ENCODE measurements at regions not wholly inside any gene's neighbourhood (a gene's known extent, or its start where the extent isn't known, plus 50 kb on each side); places are given as distances from the start of the nearest gene placed in this dataset.

DNA sequence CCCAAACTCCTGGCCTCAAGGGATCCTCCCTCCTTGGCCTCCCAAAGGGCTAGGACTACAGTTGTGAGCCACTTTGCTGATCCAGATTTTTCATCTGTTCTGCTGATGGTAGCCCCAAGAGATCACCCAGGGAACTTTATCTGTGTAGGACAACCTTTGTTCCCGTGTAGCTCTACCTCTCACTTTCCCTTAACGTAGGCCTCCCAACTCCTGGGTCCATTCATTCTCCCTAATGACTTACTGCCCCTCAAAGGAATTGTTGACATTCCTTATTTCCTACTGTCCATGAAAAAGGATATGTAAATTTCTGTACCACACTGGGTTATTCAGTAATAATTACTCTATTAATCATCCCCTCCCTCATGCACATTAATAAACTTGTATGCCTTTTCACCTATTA lies 51.0 kb upstream of the PHF24 start:
- peaks cover 73% of the 10 kb centered on the region for H3K27me3 ChIP-seq (ENCODE audit: insufficient read depth, low read length)

DNA sequence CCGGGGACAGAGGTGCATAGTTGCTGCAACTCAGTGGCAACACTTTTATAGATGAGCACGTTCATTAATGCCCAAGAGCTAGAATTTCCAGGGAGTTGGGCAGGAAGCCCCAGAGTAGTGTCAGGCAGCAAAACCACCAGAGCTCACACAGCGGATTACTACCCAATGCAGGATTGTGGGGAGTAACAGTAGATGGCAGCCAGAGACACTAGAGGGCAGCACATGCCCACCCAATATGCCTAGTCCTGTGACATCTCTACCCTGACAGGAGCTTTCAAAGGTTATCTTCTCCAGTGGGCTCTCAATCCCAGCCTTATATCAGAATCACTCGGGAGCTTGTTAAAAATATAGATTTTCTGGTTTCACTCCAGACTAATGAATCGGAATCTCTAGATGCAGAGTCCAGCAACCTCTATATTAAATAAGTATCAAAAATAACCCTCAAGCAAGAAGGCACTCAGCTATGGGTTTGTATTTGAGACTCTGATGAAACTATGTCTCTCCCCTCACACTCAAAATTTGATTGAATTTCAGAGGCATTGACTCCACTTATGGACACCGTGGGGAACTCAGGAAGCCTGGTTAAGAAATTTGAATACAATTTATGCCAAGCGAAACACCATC lies 58.4 kb upstream of the PHF24 start:
- Histone ChIP-seq H3K27ac (ENCODE audit: low read depth, low read length) (no peak overlapping the region), H3K27me3 (ENCODE audit: insufficient read depth, low read length) (peaks cover 51% of the 10 kb centered on the region)

More for the DNA sequence above, 51.0 kb upstream of the PHF24 start:
- Histone ChIP-seq H3K36me3 (ENCODE audit: insufficient read depth, low read length) (no peaks in the 10 kb centered on the region), H2AFZ (ENCODE audit: low read length, unreplicated experiment) (no peak overlapping the region), H3K27ac (ENCODE audit: low read depth, low read length) (no peak overlapping the region), H3K79me2 (ENCODE audit: control insufficient read depth, insufficient read depth, low read length, unreplicated experiment) (no peaks in the 10 kb centered on the region), H3K4me3 (ENCODE audit: low read depth, low read length) (no peak overlapping the region), H3K4me1 (ENCODE audit: control insufficient read depth, insufficient read depth, low read length, unreplicated experiment) (no peaks in the 10 kb centered on the region)

DNA sequence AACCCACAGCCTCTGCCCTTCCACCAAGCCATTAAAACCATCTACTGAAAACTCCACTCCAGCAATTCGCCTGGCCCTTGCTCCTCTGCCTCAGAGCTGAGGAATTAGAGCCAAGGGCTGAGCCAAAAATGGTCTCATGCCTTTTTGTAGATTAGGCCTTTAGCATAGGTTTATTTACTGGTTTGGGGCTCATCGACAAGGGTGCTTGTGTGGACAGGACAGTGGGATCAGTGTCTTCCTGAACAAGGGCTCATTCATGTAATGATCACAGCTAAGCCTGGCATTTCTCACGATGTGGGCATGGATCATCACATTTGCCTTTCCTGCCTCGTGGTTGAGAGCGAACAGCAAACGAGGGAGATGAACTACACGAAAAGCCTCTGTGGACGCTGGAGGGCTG lies 59.2 kb upstream of the PHF24 start:
- no peaks in the 10 kb centered on the region for H3K79me2 ChIP-seq (ENCODE audit: control insufficient read depth, insufficient read depth, low read length, unreplicated experiment)
- H3K4me1 ChIP-seq (ENCODE audit: control insufficient read depth, insufficient read depth, low read length, unreplicated experiment): no peaks in the 10 kb centered on the region
- H3K36me3 ChIP-seq (ENCODE audit: insufficient read depth, low read length): no peaks in the 10 kb centered on the region
- H2AFZ ChIP-seq (ENCODE audit: low read length, unreplicated experiment): no peak overlapping the region
- H3K4me3 ChIP-seq (ENCODE audit: low read depth, low read length): no peak overlapping the region
- H3K27me3 ChIP-seq (ENCODE audit: insufficient read depth, low read length): peaks cover 52% of the 10 kb centered on the region
- H3K27ac ChIP-seq (ENCODE audit: low read depth, low read length): no peak overlapping the region

More for the DNA sequence above, 58.4 kb upstream of the PHF24 start:
- Histone ChIP-seq H3K4me1 (ENCODE audit: control insufficient read depth, insufficient read depth, low read length, unreplicated experiment) (no peaks in the 10 kb centered on the region), H3K36me3 (ENCODE audit: insufficient read depth, low read length) (no peaks in the 10 kb centered on the region), H3K4me3 (ENCODE audit: low read depth, low read length) (no peak overlapping the region), H3K79me2 (ENCODE audit: control insufficient read depth, insufficient read depth, low read length, unreplicated experiment) (no peaks in the 10 kb centered on the region), H2AFZ (ENCODE audit: low read length, unreplicated experiment) (no peak overlapping the region)

DNA sequence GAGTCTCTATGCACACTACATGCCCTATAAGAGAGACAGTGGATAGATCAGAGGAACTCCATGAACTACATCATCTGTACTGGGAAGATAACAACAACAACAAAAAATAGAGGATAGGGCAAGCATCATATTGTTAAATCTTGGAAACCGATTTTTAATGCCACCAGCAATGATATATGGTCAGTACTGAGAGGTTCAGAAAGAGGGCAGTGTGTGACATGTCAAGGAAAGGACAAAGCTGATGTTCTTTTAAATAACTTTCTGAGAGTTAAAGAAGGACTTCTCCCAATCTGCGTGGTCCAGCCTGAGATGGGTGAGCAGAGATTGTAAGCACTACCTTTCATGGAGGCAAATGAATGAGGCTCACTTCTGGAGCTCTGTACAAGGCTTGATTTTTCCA lies 62.0 kb upstream of the PHF24 start:
- Histone ChIP-seq H2AFZ (ENCODE audit: low read length, unreplicated experiment) (no peak overlapping the region), H3K4me3 (ENCODE audit: low read depth, low read length) (no peak overlapping the region), H3K36me3 (ENCODE audit: insufficient read depth, low read length) (no peaks in the 10 kb centered on the region), H3K27me3 (ENCODE audit: insufficient read depth, low read length) (peaks cover 76% of the 10 kb centered on the region), H3K79me2 (ENCODE audit: control insufficient read depth, insufficient read depth, low read length, unreplicated experiment) (no peaks in the 10 kb centered on the region), H3K27ac (ENCODE audit: low read depth, low read length) (no peak overlapping the region), H3K4me1 (ENCODE audit: control insufficient read depth, insufficient read depth, low read length, unreplicated experiment) (no peaks in the 10 kb centered on the region)

DNA sequence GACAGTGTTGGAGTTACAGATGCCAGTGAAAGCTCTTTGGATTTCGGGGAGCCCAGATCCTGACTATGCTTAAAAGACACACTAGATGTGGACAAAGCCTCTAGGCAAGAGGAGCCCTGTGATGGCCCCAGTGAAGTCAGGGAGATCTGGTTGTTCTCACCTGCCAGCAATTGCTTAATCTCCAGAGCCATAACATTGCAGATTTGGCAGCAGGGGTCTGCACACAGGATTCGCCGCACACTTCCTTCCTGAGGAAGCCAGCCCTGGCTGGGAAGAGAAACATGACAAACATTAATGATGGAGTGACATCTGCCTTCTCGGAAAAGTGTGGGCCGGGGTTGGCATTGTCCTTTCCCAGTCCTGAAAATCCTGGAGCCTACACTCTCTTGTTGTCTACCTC lies 65.2 kb upstream of the PHF24 start:
- Histone ChIP-seq H3K79me2 (ENCODE audit: control insufficient read depth, insufficient read depth, low read length, unreplicated experiment) (no peaks in the 10 kb centered on the region), H2AFZ (ENCODE audit: low read length, unreplicated experiment) (no peak overlapping the region), H3K27ac (ENCODE audit: low read depth, low read length) (no peak overlapping the region), H3K4me3 (ENCODE audit: low read depth, low read length) (no peak overlapping the region), H3K27me3 (ENCODE audit: insufficient read depth, low read length) (peaks cover 96% of the 10 kb centered on the region), H3K36me3 (ENCODE audit: insufficient read depth, low read length) (no peaks in the 10 kb centered on the region), H3K4me1 (ENCODE audit: control insufficient read depth, insufficient read depth, low read length, unreplicated experiment) (no peaks in the 10 kb centered on the region)

DNA sequence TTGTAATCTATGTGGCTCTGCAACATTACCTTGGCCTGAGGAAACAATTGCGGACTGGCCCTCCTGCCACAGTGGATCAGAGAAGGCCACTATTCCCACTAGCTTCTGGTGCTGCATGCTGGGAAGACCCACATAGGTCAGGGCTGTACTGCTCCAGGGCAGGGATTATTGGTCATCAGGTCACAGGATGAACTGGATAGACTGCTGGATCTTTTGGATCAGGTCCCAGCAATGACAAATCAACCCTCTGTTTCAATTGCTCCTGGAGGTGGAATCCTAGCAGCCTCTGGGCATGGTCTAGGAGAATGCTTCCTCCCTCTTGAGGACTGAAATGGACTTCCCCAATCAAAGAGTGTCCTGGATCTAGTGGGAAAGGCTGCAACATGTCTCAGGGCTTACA lies 66.7 kb upstream of the PHF24 start:
- H3K27me3 ChIP-seq (ENCODE audit: insufficient read depth, low read length): peaks cover 94% of the 10 kb centered on the region
- no peaks in the 10 kb centered on the region for H3K4me1 ChIP-seq (ENCODE audit: control insufficient read depth, insufficient read depth, low read length, unreplicated experiment)
- no peak overlapping the region for H3K4me3 ChIP-seq (ENCODE audit: low read depth, low read length)
- no peaks in the 10 kb centered on the region for H3K79me2 ChIP-seq (ENCODE audit: control insufficient read depth, insufficient read depth, low read length, unreplicated experiment)
- H3K27ac ChIP-seq (ENCODE audit: low read depth, low read length): no peak overlapping the region
- no peak overlapping the region for H2AFZ ChIP-seq (ENCODE audit: low read length, unreplicated experiment)
- H3K36me3 ChIP-seq (ENCODE audit: insufficient read depth, low read length): no peaks in the 10 kb centered on the region

DNA sequence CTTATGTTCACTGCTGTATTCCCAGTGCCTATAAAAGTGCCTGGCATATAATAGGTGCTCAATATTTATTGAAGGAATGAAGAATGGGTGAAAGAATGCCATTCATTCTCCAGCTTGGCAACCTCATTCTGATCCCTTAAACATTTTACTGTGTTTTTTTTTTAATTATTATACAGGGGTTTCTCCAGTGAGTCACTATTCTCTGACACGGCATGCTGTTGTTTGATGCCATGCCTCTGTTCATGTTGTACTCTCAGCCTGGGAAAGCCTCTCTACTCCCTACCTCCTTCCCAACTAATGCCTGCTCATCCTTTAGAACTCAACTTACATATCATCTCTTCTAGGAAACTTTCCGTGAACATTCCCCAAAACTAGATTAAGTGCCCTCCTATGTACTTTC lies 70.2 kb upstream of the PHF24 start:
- H3K79me2 ChIP-seq (ENCODE audit: control insufficient read depth, insufficient read depth, low read length, unreplicated experiment): no peaks in the 10 kb centered on the region
- H3K4me3 ChIP-seq (ENCODE audit: low read depth, low read length): no peak overlapping the region
- H3K27me3 ChIP-seq (ENCODE audit: insufficient read depth, low read length): peaks cover 83% of the 10 kb centered on the region
- H3K27ac ChIP-seq (ENCODE audit: low read depth, low read length): no peak overlapping the region
- H3K36me3 ChIP-seq (ENCODE audit: insufficient read depth, low read length): no peaks in the 10 kb centered on the region
- no peaks in the 10 kb centered on the region for H3K4me1 ChIP-seq (ENCODE audit: control insufficient read depth, insufficient read depth, low read length, unreplicated experiment)
- H2AFZ ChIP-seq (ENCODE audit: low read length, unreplicated experiment): no peak overlapping the region

DNA sequence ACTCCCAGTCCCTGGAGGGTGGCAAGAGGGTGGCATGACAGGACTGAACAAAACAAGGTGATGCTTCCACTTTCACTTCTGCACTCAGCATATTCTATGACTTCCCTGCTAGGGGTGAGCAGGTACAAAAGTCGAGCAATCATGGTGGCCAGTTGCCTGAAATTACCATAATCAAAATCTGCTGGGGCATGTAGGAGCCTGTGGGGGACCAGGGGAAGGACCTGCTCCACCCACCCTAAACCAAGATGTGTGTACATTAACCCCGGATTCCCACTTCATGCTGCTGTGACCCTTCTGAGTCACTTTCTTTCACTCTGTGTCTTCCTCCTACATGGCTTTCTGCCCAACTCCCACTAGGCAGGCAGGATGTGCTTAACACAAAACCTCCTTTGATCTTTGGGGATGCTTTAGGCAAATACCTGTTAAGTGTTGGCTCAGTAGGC lies 73.3 kb upstream of the PHF24 start:
- Histone ChIP-seq H3K36me3 (ENCODE audit: insufficient read depth, low read length) (no peaks in the 10 kb centered on the region), H3K4me1 (ENCODE audit: control insufficient read depth, insufficient read depth, low read length, unreplicated experiment) (no peaks in the 10 kb centered on the region), H3K4me3 (ENCODE audit: low read depth, low read length) (no peak overlapping the region), H2AFZ (ENCODE audit: low read length, unreplicated experiment) (no peak overlapping the region), H3K79me2 (ENCODE audit: control insufficient read depth, insufficient read depth, low read length, unreplicated experiment) (no peaks in the 10 kb centered on the region), H3K27ac (ENCODE audit: low read depth, low read length) (no peak overlapping the region), H3K27me3 (ENCODE audit: insufficient read depth, low read length) (peaks cover 53% of the 10 kb centered on the region)

DNA sequence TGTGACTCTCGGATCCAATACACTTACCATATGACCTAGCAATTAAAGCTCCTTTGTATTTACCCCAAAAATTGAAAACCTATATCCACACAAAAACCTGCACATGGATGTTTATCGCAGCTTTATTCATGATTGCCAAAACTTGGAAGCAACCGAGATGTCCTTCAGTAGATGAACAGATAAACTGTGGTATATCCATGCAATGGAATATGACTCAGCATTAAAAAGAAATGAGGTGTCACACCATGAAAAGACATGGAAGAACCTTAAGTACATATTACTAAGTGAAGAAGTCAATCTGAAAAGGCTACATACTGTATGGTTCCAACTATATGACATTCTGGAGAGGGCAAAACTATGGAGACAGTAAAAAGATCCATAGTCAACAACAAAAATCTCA lies 82.0 kb upstream of the PHF24 start:
- Histone ChIP-seq H2AFZ (ENCODE audit: low read length, unreplicated experiment) (no peak overlapping the region), H3K4me3 (ENCODE audit: low read depth, low read length) (no peak overlapping the region), H3K27me3 (ENCODE audit: insufficient read depth, low read length) (peaks cover 15% of the 10 kb centered on the region), H3K36me3 (ENCODE audit: insufficient read depth, low read length) (no peaks in the 10 kb centered on the region), H3K4me1 (ENCODE audit: control insufficient read depth, insufficient read depth, low read length, unreplicated experiment) (no peaks in the 10 kb centered on the region), H3K27ac (ENCODE audit: low read depth, low read length) (no peak overlapping the region), H3K79me2 (ENCODE audit: control insufficient read depth, insufficient read depth, low read length, unreplicated experiment) (no peaks in the 10 kb centered on the region)

DNA sequence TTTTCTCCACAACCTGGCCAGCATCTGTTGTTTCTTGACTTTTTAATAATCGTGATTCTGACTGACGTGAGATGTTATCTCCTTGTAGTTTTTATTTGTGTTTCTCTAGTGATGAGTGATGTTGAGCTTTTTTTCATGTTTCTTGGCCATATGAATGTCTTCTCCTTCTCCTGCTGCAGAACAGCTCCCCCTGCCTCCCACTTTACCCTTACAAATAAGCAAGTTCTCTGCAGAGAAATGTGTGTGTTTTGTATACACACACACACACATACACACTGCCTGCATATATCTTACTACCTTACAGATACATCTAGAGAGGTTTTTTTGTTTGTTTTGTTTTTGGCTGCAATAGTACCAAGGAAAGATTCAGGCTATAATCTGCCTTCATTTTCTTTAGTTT lies 88.7 kb upstream of the PHF24 start:
- H2AFZ ChIP-seq (ENCODE audit: low read length, unreplicated experiment): no peak overlapping the region
- H3K36me3 ChIP-seq (ENCODE audit: insufficient read depth, low read length): no peaks in the 10 kb centered on the region
- H3K79me2 ChIP-seq (ENCODE audit: control insufficient read depth, insufficient read depth, low read length, unreplicated experiment): no peaks in the 10 kb centered on the region
- H3K27me3 ChIP-seq (ENCODE audit: insufficient read depth, low read length): peaks cover 55% of the 10 kb centered on the region
- no peak overlapping the region for H3K4me3 ChIP-seq (ENCODE audit: low read depth, low read length)
- no peak overlapping the region for H3K27ac ChIP-seq (ENCODE audit: low read depth, low read length)
- H3K4me1 ChIP-seq (ENCODE audit: control insufficient read depth, insufficient read depth, low read length, unreplicated experiment): no peaks in the 10 kb centered on the region

DNA sequence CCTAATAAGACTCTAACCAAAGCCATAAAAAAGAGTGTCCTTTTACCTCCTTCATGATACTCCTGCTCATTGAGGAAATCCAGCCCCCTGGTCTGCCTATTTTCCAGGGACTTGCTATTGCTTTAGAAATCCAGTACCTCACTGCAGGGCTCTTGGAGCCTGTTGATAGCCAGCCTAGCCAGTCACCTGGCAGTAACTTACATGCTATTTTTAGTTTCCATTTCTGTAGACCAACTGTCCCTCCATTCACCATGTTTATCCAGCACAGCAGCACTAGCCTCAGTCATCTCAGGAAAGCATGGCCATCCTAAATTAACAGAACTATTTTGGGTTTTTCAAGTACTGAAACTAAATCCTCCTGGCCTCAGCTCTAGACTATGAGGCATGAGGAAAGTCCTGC lies 91.5 kb upstream of the PHF24 start:
- Histone ChIP-seq H2AFZ (ENCODE audit: low read length, unreplicated experiment) (no peak overlapping the region), H3K4me3 (ENCODE audit: low read depth, low read length) (no peak overlapping the region), H3K36me3 (ENCODE audit: insufficient read depth, low read length) (no peaks in the 10 kb centered on the region), H3K27ac (ENCODE audit: low read depth, low read length) (no peak overlapping the region), H3K27me3 (ENCODE audit: insufficient read depth, low read length) (peaks cover 65% of the 10 kb centered on the region), H3K4me1 (ENCODE audit: control insufficient read depth, insufficient read depth, low read length, unreplicated experiment) (no peaks in the 10 kb centered on the region), H3K79me2 (ENCODE audit: control insufficient read depth, insufficient read depth, low read length, unreplicated experiment) (no peaks in the 10 kb centered on the region)
